NCI-H446 treated with DMSO at 0.1 percent for 48 hours (cell line): ENCODE measurements at regions not wholly inside any gene's neighbourhood (a gene's known extent, or its start where the extent isn't known, plus 50 kb on each side); places are given as distances from the start of the nearest gene placed in this dataset.

Experiments
- DNase-seq: peaks from one replicate; lab custom pipeline; 2025; lab: John Stamatoyannopoulos, UW

DNA sequence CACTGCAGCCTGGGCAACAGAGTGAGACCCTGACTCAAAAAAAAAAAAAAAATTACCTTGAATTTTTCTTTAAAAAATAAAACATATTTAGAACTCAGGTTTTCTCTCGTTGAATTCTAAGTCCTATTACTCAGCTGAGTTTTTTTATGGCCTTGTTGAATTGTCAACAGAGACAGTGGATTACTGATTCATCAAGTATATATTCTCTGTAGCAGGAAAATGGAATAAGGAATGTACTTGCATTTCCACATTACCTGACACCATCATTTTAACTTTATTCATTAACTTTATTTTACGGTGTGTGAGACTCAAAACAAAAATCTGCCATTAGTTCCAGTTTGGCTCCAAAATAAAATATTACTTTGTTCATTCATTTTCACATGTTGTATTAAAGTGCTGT is 53.8 kb upstream of the APP start:
- DNase-seq = no peak
